Neural progenitor cell (in vitro differentiated cells): ENCODE measurements at regions not wholly inside any gene's neighbourhood (a gene's known extent, or its start where the extent isn't known, plus 50 kb on each side); places are given as distances from the start of the nearest gene placed in this dataset.

Experiments
- DNase-seq: peaks from one replicate; pipeline ENCODE4 v3.0.0-alpha.2; 2016; ENCODE audit warnings: low spot score
- H2AFZ ChIP-seq: fragments of 200-600 bp; sonication (generic); replicated peaks from 2 replicates; pipeline ENCODE4 v1.6.1; 2016; ENCODE audit warnings: antibody characterized with exemption
- H3F3A ChIP-seq: fragments of 200-600 bp; sonication (generic); 2 replicates; pipeline ENCODE4 v1.6.1; 2016; ENCODE audit warnings: antibody characterized with exemption, low read depth
- H3K27ac ChIP-seq: fragments of 200-600 bp; sonication (generic); 2 replicates; pipeline ENCODE4 v1.5.1; 2016; ENCODE audit warnings: mild to moderate bottlenecking
- H3K27me3 ChIP-seq: fragments of 200-600 bp; sonication (generic); 2 replicates; pipeline ENCODE4 v1.6.1; 2016; ENCODE audit warnings: mild to moderate bottlenecking, moderate library complexity
- H3K36me3 ChIP-seq: fragments of 200-600 bp; sonication (generic); 2 replicates; pipeline ENCODE4 v1.5.1; 2016
- H3K4me1 ChIP-seq: fragments of 200-600 bp; sonication (generic); 2 replicates; pipeline ENCODE4 v1.6.1; 2016; ENCODE audit warnings: mixed run types
- H3K4me2 ChIP-seq: fragments of 200-600 bp; sonication (generic); 2 replicates; pipeline ENCODE4 v1.6.1; 2016
- H3K4me3 ChIP-seq: fragments of 200-600 bp; sonication (generic); 2 replicates; pipeline ENCODE4 v1.5.1; 2016
- H3K79me2 ChIP-seq: fragments of 200-600 bp; sonication (generic); 2 replicates; pipeline ENCODE4 v1.6.1; 2016; ENCODE audit warnings: low read depth
- H3K9ac ChIP-seq: fragments of 200-600 bp; sonication (generic); 2 replicates; pipeline ENCODE4 v1.6.1; 2016
- H3K9me3 ChIP-seq: fragments of 200-600 bp; sonication (generic); 2 replicates; pipeline ENCODE4 v1.5.1; 2016; ENCODE audit warnings: low read depth
- H4K20me1 ChIP-seq: fragments of 200-600 bp; sonication (generic); 2 replicates; pipeline ENCODE4 v1.6.1; 2016; ENCODE audit warnings: low read depth
- H3K27ac Mint-ChIP-seq: 3 replicates; pipeline ENCODE4 v1.8.0; 2021; ENCODE audit warnings: mixed read lengths
- H3K27me3 Mint-ChIP-seq: 2 replicates; pipeline ENCODE4 v1.8.0; 2022; ENCODE audit warnings: low read depth, mild to moderate bottlenecking, inconsistent platforms, moderate library complexity, mixed read lengths; ENCODE audit not compliant: insufficient read depth
- H3K36me3 Mint-ChIP-seq: 3 replicates; pipeline ENCODE4 v1.8.0; 2021; ENCODE audit warnings: mixed read lengths
- H3K4me1 Mint-ChIP-seq: 3 replicates; pipeline ENCODE4 v1.8.0; 2021; ENCODE audit warnings: mixed read lengths
- H3K4me3 Mint-ChIP-seq: 3 replicates; pipeline ENCODE4 v1.8.0; 2021; ENCODE audit warnings: mild to moderate bottlenecking, moderate library complexity, mixed read lengths
- H3K9me3 Mint-ChIP-seq: 3 replicates; pipeline ENCODE4 v1.8.0; 2020; ENCODE audit warnings: mixed read lengths
- EZH2 ChIP-seq: fragments of 200-600 bp; sonication (generic); IDR thresholded peaks from 2 replicates; pipeline ENCODE4 v1.6.1; 2017; ENCODE audit warnings: antibody characterized with exemption, mild to moderate bottlenecking, moderate library complexity
- EZH2phosphoT487 ChIP-seq: fragments of 200-600 bp; sonication (generic); IDR thresholded peaks from 2 replicates; pipeline ENCODE4 v1.6.1; 2017; ENCODE audit warnings: antibody characterized with exemption
- TF ChIP-seq, protein P1 (sequence below): fragments of 200-600 bp; sonication (generic); IDR thresholded peaks from 2 replicates; pipeline ENCODE4 v1.5.1; 2017; ENCODE audit warnings: antibody characterized with exemption, mild to moderate bottlenecking

DNA sequence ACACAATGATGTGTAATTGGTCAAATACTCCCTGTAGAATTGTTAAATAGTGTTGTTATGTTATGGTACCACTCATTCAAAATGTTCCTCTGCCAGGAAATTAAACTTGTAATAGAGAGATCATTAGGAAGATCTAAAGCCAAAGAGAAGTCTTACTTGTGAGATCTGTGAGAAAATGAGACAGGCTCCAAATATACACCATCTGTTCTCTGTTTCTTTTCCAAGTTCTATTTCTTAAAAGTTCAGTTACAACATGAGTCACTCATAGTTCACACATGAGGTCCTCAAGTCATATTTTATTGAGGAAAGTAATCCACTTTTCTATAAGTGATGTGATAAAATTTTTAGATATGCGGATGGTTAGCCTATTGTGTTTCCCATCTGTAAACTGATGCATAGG, 1038.1 kb upstream of the PRR20A start:
- no peak overlapping the region for H3K4me3 Mint-ChIP-seq
- no peaks in the 10 kb centered on the region for H3K36me3 Mint-ChIP-seq
- no peaks in the 10 kb centered on the region for H3K27me3 Mint-ChIP-seq
- Histone ChIP-seq H3K27ac (no peak overlapping the region), H3K27me3 (no peaks in the 10 kb centered on the region), H3F3A (no peaks in the 10 kb centered on the region), H3K36me3 (no peaks in the 10 kb centered on the region), H4K20me1 (no peaks in the 10 kb centered on the region), H3K9ac (no peak overlapping the region), H2AFZ (no peak overlapping the region), H3K79me2 (no peaks in the 10 kb centered on the region), H3K4me2 (no peak overlapping the region), H3K9me3 (no peaks in the 10 kb centered on the region), H3K4me1 (no peaks in the 10 kb centered on the region), H3K4me3 (no peak overlapping the region)
- no peaks in the 10 kb centered on the region for H3K9me3 Mint-ChIP-seq
- TF ChIP-seq EZH2 (no peak), EZH2phosphoT487 (no peak)
- TF ChIP-seq, protein P1, sequence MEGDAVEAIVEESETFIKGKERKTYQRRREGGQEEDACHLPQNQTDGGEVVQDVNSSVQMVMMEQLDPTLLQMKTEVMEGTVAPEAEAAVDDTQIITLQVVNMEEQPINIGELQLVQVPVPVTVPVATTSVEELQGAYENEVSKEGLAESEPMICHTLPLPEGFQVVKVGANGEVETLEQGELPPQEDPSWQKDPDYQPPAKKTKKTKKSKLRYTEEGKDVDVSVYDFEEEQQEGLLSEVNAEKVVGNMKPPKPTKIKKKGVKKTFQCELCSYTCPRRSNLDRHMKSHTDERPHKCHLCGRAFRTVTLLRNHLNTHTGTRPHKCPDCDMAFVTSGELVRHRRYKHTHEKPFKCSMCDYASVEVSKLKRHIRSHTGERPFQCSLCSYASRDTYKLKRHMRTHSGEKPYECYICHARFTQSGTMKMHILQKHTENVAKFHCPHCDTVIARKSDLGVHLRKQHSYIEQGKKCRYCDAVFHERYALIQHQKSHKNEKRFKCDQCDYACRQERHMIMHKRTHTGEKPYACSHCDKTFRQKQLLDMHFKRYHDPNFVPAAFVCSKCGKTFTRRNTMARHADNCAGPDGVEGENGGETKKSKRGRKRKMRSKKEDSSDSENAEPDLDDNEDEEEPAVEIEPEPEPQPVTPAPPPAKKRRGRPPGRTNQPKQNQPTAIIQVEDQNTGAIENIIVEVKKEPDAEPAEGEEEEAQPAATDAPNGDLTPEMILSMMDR = no peak
- no peak for DNase-seq
- H3K27ac Mint-ChIP-seq = no peak overlapping the region
- H3K4me1 Mint-ChIP-seq = no peaks in the 10 kb centered on the region

DNA sequence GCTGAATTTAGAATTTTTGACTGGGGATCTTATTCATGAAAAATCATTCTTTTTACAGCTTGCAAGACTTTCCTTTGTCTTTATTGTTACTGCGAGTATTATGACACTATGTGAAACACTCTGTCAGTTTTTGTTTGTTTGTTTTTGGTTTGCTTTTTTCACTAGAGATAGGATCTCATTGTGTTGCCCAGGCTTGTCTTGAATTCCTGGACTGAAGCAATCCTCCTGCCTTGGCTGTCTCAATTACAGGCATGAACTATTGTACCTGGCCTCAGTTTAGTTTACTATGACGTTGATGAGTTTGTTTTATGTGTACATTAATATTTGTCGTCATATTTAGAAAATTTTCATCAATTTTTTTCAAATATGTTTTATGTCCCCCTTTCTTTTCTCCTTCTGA, 1030.0 kb upstream of the PRR20A start:
- no peaks in the 10 kb centered on the region for H3K36me3 ChIP-seq
- no peaks in the 10 kb centered on the region for H3K79me2 ChIP-seq
- H3K27me3 ChIP-seq = no peaks in the 10 kb centered on the region
- Mint-ChIP-seq H3K36me3 (no peaks in the 10 kb centered on the region), H3K4me1 (no peaks in the 10 kb centered on the region), H3K4me3 (no peak overlapping the region), H3K9me3 (no peaks in the 10 kb centered on the region), H3K27ac (no peak overlapping the region), H3K27me3 (no peaks in the 10 kb centered on the region)
- no peak overlapping the region for H2AFZ ChIP-seq
- H3F3A ChIP-seq = no peaks in the 10 kb centered on the region
- H4K20me1 ChIP-seq = no peaks in the 10 kb centered on the region
- H3K9me3 ChIP-seq = no peaks in the 10 kb centered on the region
- no peak overlapping the region for H3K27ac ChIP-seq
- DNase-seq = no peak
- H3K4me3 ChIP-seq = no peak overlapping the region
- no peak overlapping the region for H3K4me2 ChIP-seq
- TF ChIP-seq, protein P1 = no peak
- TF ChIP-seq EZH2phosphoT487 = no peak
- TF ChIP-seq EZH2 = no peak
- no peaks in the 10 kb centered on the region for H3K4me1 ChIP-seq
- H3K9ac ChIP-seq = no peak overlapping the region

DNA sequence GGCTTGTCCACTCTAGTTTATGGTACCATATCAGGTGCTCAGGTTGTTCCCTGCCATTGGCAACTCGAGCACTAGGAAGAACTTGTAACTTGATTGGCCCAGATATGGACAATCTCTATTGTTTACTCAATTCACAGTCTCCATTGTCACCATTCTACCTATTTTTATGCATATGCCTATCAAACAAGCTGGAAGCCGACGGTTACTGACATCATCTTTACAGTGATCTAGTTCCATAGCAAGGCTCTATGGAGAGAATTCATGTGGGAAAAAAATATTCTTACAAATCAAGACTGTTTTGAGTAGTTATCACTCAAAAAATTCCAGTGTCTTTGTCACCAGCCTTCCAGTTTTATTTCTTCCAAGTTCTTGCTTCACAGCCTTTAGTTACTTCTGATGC, 1006.2 kb upstream of the PRR20A start:
- H3K36me3 Mint-ChIP-seq = no peaks in the 10 kb centered on the region
- no peak overlapping the region for H3K4me3 ChIP-seq
- H3K27ac Mint-ChIP-seq = no peak overlapping the region

More for the DNA sequence above, 1006.2 kb upstream of the PRR20A start:
- no peak overlapping the region for H2AFZ ChIP-seq
- no peaks in the 10 kb centered on the region for H3K79me2 ChIP-seq
- H3K9me3 ChIP-seq = no peaks in the 10 kb centered on the region
- H3K27ac ChIP-seq = no peak overlapping the region
- no peak overlapping the region for H3K4me2 ChIP-seq
- Mint-ChIP-seq H3K4me3 (no peak overlapping the region), H3K9me3 (no peaks in the 10 kb centered on the region), H3K4me1 (no peaks in the 10 kb centered on the region), H3K27me3 (peaks cover 3% of the 10 kb centered on the region)
- no peak for DNase-seq
- no peaks in the 10 kb centered on the region for H3K36me3 ChIP-seq
- H3F3A ChIP-seq = no peaks in the 10 kb centered on the region
- H3K27me3 ChIP-seq = no peaks in the 10 kb centered on the region
- TF ChIP-seq, protein P1 = no peak
- TF ChIP-seq EZH2 = no peak
- TF ChIP-seq EZH2phosphoT487 = no peak
- no peaks in the 10 kb centered on the region for H3K4me1 ChIP-seq
- H3K9ac ChIP-seq = no peak overlapping the region
- no peaks in the 10 kb centered on the region for H4K20me1 ChIP-seq
